ENCODE measurements at regions not wholly inside any gene's neighbourhood (a gene's known extent, or its start where the extent isn't known, plus 50 kb on each side); places are given as distances from the start of the nearest gene placed in this dataset.

DNA sequence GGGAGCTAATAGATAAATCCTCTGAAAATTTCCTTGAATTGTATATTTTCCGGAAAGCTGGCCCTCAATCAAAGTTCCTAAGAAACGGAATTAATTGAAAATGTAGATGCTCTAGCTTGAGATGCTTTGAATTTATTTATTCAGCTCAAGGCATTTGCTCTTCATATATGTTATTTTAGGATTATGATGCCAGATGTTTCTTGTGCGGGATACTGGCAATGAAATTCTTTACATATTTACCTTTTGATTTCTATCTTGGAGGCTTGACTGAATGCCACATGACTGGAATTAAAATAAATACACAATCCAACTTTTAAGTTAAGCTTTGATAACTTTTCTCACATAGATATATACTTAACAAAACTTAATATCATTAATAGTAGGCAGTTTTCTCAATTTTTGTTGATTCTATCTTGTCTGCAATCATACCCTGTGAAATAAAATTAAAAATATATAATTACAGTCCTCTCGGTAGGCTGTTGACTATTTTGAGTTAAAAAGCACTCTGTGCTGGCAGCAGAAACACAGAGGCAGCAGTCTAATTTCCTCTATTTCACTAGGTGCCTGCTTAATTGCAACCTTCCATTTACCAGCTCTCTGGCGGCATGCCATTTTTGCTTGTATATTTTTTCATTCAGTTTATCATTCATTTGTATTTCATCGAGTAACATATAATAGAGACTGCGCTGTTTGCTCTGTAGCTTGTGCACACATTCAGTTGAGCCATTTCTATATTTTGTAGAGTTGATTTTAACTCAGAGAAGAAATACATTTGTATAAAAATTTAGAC is 991.5 kb downstream of the ADGRL3 start:
- Histone ChIP-seq H3K4me1 (ENCODE audit: control insufficient read depth in 2 of 3, insufficient read depth in 2 of 3, low read depth in 1 of 3, low read length in 3 of 3) (no peaks in the 10 kb centered on the region), H3K27ac (ENCODE audit: low read depth in 2 of 2, low read length in 2 of 2) (no peak overlapping the region), H3K27me3 (ENCODE audit: control insufficient read depth, insufficient read depth, low read length) (no peaks in the 10 kb centered on the region), H3K9me3 (ENCODE audit: control insufficient read depth in 2 of 3, insufficient read depth in 1 of 3, low read length in 3 of 3) (no peaks in the 10 kb centered on the region), H3K4me3 (ENCODE audit: low read length in 3 of 3) (no peak overlapping the region), H3K9ac (ENCODE audit: low read length in 3 of 3) (no peak overlapping the region), H3K36me3 (ENCODE audit: control insufficient read depth in 2 of 3, insufficient read depth in 3 of 3, low read length in 3 of 3) (no peaks in the 10 kb centered on the region)
- TF ChIP-seq, protein P1, sequence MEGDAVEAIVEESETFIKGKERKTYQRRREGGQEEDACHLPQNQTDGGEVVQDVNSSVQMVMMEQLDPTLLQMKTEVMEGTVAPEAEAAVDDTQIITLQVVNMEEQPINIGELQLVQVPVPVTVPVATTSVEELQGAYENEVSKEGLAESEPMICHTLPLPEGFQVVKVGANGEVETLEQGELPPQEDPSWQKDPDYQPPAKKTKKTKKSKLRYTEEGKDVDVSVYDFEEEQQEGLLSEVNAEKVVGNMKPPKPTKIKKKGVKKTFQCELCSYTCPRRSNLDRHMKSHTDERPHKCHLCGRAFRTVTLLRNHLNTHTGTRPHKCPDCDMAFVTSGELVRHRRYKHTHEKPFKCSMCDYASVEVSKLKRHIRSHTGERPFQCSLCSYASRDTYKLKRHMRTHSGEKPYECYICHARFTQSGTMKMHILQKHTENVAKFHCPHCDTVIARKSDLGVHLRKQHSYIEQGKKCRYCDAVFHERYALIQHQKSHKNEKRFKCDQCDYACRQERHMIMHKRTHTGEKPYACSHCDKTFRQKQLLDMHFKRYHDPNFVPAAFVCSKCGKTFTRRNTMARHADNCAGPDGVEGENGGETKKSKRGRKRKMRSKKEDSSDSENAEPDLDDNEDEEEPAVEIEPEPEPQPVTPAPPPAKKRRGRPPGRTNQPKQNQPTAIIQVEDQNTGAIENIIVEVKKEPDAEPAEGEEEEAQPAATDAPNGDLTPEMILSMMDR (IDR thresholded peaks at IDR 0.05; ENCODE audit: borderline replicate concordance, extremely low read depth, insufficient read depth) = no peak
- no peak for FAIRE-seq
- DNase-seq = no peak
- intact Hi-C loops (cut with DNase I) = no loop called here

DNA sequence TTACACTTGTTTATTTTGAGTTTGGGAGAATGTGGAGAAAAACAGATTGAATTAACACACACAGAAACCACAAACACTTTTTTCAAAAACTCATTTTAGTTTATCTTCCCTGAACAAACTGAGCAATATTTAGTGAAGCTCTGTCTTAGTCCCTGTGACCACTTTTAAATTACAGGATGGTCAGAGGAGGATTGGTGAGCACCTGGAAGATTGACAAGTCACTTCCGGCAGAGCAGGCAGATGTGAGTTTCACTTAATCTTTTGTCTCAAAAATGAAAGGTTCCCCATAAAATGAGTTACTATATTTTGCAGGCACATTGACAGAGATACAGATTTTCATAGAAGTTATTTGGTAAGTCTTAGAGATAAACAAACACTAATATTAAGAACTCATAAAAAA is 970.1 kb downstream of the ADGRL3 start:
- H3K9ac ChIP-seq (ENCODE audit: low read length in 3 of 3) = no peak overlapping the region
- no peak overlapping the region for H3K27ac ChIP-seq (ENCODE audit: low read depth in 2 of 2, low read length in 2 of 2)
- DNase-seq (no peak), FAIRE-seq (no peak)
- no peaks in the 10 kb centered on the region for H3K36me3 ChIP-seq (ENCODE audit: control insufficient read depth in 2 of 3, insufficient read depth in 3 of 3, low read length in 3 of 3)
- TF ChIP-seq, protein P1 (IDR thresholded peaks at IDR 0.05; ENCODE audit: borderline replicate concordance, extremely low read depth, insufficient read depth) = no peak
- no peaks in the 10 kb centered on the region for H3K9me3 ChIP-seq (ENCODE audit: control insufficient read depth in 2 of 3, insufficient read depth in 1 of 3, low read length in 3 of 3)
- H3K27me3 ChIP-seq (ENCODE audit: control insufficient read depth, insufficient read depth, low read length) = no peaks in the 10 kb centered on the region
- intact Hi-C loops (cut with DNase I) = no loop called here
- no peak overlapping the region for H3K4me3 ChIP-seq (ENCODE audit: low read length in 3 of 3)
- no peaks in the 10 kb centered on the region for H3K4me1 ChIP-seq (ENCODE audit: control insufficient read depth in 2 of 3, insufficient read depth in 2 of 3, low read depth in 1 of 3, low read length in 3 of 3)

DNA sequence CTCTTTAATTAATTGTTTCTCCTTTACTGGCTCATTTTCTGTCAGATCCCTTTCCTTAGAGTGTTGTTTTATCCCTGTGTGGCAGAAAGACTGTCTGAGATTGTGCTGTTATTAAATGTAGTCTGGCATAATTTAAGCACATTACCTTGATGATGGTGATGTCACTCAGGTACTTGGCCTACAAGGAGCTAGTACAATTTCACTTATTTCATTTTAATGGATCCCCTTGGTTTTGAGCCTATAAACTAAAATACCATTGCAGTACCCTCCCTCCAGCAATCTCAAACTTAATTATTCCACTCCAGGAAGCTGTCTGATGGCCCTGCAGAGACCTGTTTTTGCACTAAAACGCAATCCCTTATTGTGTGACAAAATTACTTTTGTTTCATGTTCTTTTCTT is 968.6 kb downstream of the ADGRL3 start:
- Histone ChIP-seq H3K36me3 (ENCODE audit: control insufficient read depth in 2 of 3, insufficient read depth in 3 of 3, low read length in 3 of 3) (no peaks in the 10 kb centered on the region), H3K4me1 (ENCODE audit: control insufficient read depth in 2 of 3, insufficient read depth in 2 of 3, low read depth in 1 of 3, low read length in 3 of 3) (no peaks in the 10 kb centered on the region), H3K9ac (ENCODE audit: low read length in 3 of 3) (no peak overlapping the region), H3K27ac (ENCODE audit: low read depth in 2 of 2, low read length in 2 of 2) (no peak overlapping the region), H3K4me3 (ENCODE audit: low read length in 3 of 3) (no peak overlapping the region), H3K9me3 (ENCODE audit: control insufficient read depth in 2 of 3, insufficient read depth in 1 of 3, low read length in 3 of 3) (no peaks in the 10 kb centered on the region), H3K27me3 (ENCODE audit: control insufficient read depth, insufficient read depth, low read length) (no peaks in the 10 kb centered on the region)
- intact Hi-C loops (cut with DNase I) = no loop called here
- DNase-seq = no peak
- TF ChIP-seq, protein P1 (IDR thresholded peaks at IDR 0.05; ENCODE audit: borderline replicate concordance, extremely low read depth, insufficient read depth) = no peak
- FAIRE-seq = no peak

DNA sequence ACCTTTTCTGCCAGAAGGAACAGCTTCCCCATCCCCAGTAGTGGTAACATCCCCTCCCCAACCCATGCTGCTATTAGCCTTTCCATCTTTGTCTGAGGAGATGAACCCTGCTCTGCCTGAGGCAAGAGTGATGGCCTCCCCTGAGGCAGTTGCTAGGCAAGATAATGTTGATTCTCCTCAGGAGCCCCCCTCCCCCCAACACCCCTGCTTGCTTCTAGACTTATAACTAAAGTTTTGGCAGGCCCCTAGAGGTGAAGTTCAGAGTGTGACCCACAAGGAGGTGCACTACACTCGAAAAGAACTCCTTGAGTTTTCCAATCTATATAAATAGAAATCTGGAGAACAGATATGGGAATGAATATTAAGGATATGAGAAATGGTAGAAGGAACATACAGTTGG is 962.5 kb downstream of the ADGRL3 start:
- Histone ChIP-seq H3K36me3 (ENCODE audit: control insufficient read depth in 2 of 3, insufficient read depth in 3 of 3, low read length in 3 of 3) (no peaks in the 10 kb centered on the region), H3K9ac (ENCODE audit: low read length in 3 of 3) (no peak overlapping the region), H3K27me3 (ENCODE audit: control insufficient read depth, insufficient read depth, low read length) (no peaks in the 10 kb centered on the region), H3K4me3 (ENCODE audit: low read length in 3 of 3) (no peak overlapping the region), H3K27ac (ENCODE audit: low read depth in 2 of 2, low read length in 2 of 2) (no peak overlapping the region), H3K4me1 (ENCODE audit: control insufficient read depth in 2 of 3, insufficient read depth in 2 of 3, low read depth in 1 of 3, low read length in 3 of 3) (no peaks in the 10 kb centered on the region), H3K9me3 (ENCODE audit: control insufficient read depth in 2 of 3, insufficient read depth in 1 of 3, low read length in 3 of 3) (no peaks in the 10 kb centered on the region)
- no peak for FAIRE-seq
- no peak for DNase-seq
- intact Hi-C loops (cut with DNase I) = no loop called here
- TF ChIP-seq, protein P1 (IDR thresholded peaks at IDR 0.05; ENCODE audit: borderline replicate concordance, extremely low read depth, insufficient read depth) = no peak
